Activated CD4-positive, alpha-beta T cell treated with anti-CD3 and anti-CD28 coated beads for 36 hours (primary cell): ENCODE measurements at regions not wholly inside any gene's neighbourhood (a gene's known extent, or its start where the extent isn't known, plus 50 kb on each side); places are given as distances from the start of the nearest gene placed in this dataset.
"Not testable (repeated sequence)": the region's sequence is repeated elsewhere in the genome, so short reads cannot be mapped to it uniquely, and the experiment has no call there.

Source experiments
- ATAC-seq: fragments of 200-7000 bp; cut with Tn5 transposase; one replicate; pipeline ENCODE4 v1.10.0; 2021; ENCODE audit warnings: mild to moderate bottlenecking, moderate library complexity
- CTCF ChIA-PET: fragments of 350-600 bp; sonication (Branson Sonifier 250); formaldehyde crosslinking; loops from one replicate; lab custom pipeline; 2021; ENCODE audit warnings: antibody characterized with exemption; lab: Charles Lee
- POLR2A ChIA-PET: fragments of 350-600 bp; sonication (Branson Sonifier 250); formaldehyde crosslinking; loops from one replicate; lab custom pipeline; 2021; ENCODE audit warnings: antibody characterized with exemption, inconsistent platforms; lab: Charles Lee
- DNase-seq: peaks from one replicate; pipeline ENCODE4 v3.0.0-alpha.2; 2020
- H3K27ac Mint-ChIP-seq: one replicate; pipeline ENCODE4 v1.8.0; 2021; ENCODE audit warnings: mixed read lengths
- H3K27me3 Mint-ChIP-seq: one replicate; pipeline ENCODE4 v1.8.0; 2021; ENCODE audit warnings: mixed read lengths
- H3K36me3 Mint-ChIP-seq: one replicate; pipeline ENCODE4 v1.8.0; 2021; ENCODE audit warnings: low read depth, mixed read lengths
- H3K4me1 Mint-ChIP-seq: one replicate; pipeline ENCODE4 v1.8.0; 2021; ENCODE audit warnings: mixed read lengths
- H3K4me3 Mint-ChIP-seq: one replicate; pipeline ENCODE4 v1.8.0; 2021; ENCODE audit warnings: mild to moderate bottlenecking, moderate library complexity, mixed read lengths
- H3K9me3 Mint-ChIP-seq: one replicate; pipeline ENCODE4 v1.8.0; 2021; ENCODE audit warnings: low read depth, mixed read lengths
- intact Hi-C, 2 experiments: fragments of 100-400 bp; cut with DNase I in 1 of 2; cut with micrococcal nuclease in 1 of 2; formaldehyde crosslinking; loops; one replicate each; pipeline versions ENCODE4 v1.14.2 to v1.15.1; 2022 to 2024; cut with DNase I, micrococcal nuclease

- intact Hi-C loops: no loop called here
- ChIA-PET CTCF (interaction anchor here (0.6 kb wide), 1 partner anchor 187 kb away, joined by 3 read pairs; no protein-coding TSS in a partner anchor), POLR2A (no interaction called here)
- Mint-ChIP-seq H3K27me3 (peaks cover 17% of the 10 kb centered on the region), H3K27ac (no peak overlapping the region), H3K9me3 (no peaks in the 10 kb centered on the region), H3K4me3 (no peak overlapping the region), H3K36me3 (no peaks in the 10 kb centered on the region), H3K4me1 (no peaks in the 10 kb centered on the region)
- ATAC-seq (no peak), DNase-seq (no peak)
Measured at GRCh38 chr20:51955756-51956155, 153.4 kb upstream of the SALL4 start.

GRCh38 chr20:51953731-51954340, 151.5 kb upstream of the SALL4 start:
- POLR2A ChIA-PET: no interaction called here
- H3K4me1 Mint-ChIP-seq: no peaks in the 10 kb centered on the region
- intact Hi-C loops: no loop called here
- no peaks in the 10 kb centered on the region for H3K9me3 Mint-ChIP-seq
- ATAC-seq: no peak
- H3K27me3 Mint-ChIP-seq: peaks cover 3% of the 10 kb centered on the region
- H3K27ac Mint-ChIP-seq: no peak overlapping the region
- no peak for DNase-seq
- CTCF ChIA-PET: interaction anchor here (1.3 kb wide), 1 partner anchor 12 kb away, joined by 6 read pairs; no protein-coding TSS in a partner anchor
- no peak overlapping the region for H3K4me3 Mint-ChIP-seq
- no peaks in the 10 kb centered on the region for H3K36me3 Mint-ChIP-seq

- CTCF ChIA-PET: no interaction called here
Measured at GRCh38 chr20:51950926-51951325, 148.6 kb upstream of the SALL4 start.

GRCh38 chr20:51946586-51946985, 144.3 kb upstream of the SALL4 start:
- H3K4me3 Mint-ChIP-seq: no peak overlapping the region
- H3K27me3 Mint-ChIP-seq: peaks cover 2% of the 10 kb centered on the region
- ChIA-PET POLR2A (interaction anchor here (0.6 kb wide), 1 partner anchor 31 kb away, joined by 3 read pairs; no protein-coding TSS in a partner anchor), CTCF (no interaction called here)
- DNase-seq (no peak), ATAC-seq (no peak)
- no peaks in the 10 kb centered on the region for H3K4me1 Mint-ChIP-seq
- intact Hi-C loops: no loop called here
- no peaks in the 10 kb centered on the region for H3K9me3 Mint-ChIP-seq
- H3K27ac Mint-ChIP-seq: no peak overlapping the region
- H3K36me3 Mint-ChIP-seq: no peaks in the 10 kb centered on the region

More at GRCh38 chr20:51950926-51951325, 148.6 kb upstream of the SALL4 start:
- DNase-seq (no peak), ATAC-seq (no peak)
- intact Hi-C loops: no loop called here
- Mint-ChIP-seq H3K36me3 (no peaks in the 10 kb centered on the region), H3K4me1 (no peaks in the 10 kb centered on the region), H3K27ac (no peak overlapping the region), H3K9me3 (no peaks in the 10 kb centered on the region), H3K27me3 (no peaks in the 10 kb centered on the region), H3K4me3 (no peak overlapping the region)
- POLR2A ChIA-PET: no interaction called here

- H3K4me1 Mint-ChIP-seq: no peaks in the 10 kb centered on the region
- ChIA-PET POLR2A (no interaction called here), CTCF (interaction anchor here (0.5 kb wide), 1 partner anchor 121 kb away, joined by 4 read pairs; no protein-coding TSS in a partner anchor)
- intact Hi-C loops: no loop called here
- DNase-seq (no peak), ATAC-seq (no peak)
- no peak overlapping the region for H3K4me3 Mint-ChIP-seq
- H3K36me3 Mint-ChIP-seq: no peaks in the 10 kb centered on the region
- peaks cover 2% of the 10 kb centered on the region for H3K27me3 Mint-ChIP-seq
- H3K27ac Mint-ChIP-seq: no peak overlapping the region
- H3K9me3 Mint-ChIP-seq: no peaks in the 10 kb centered on the region
Measured at GRCh38 chr20:51945881-51946280, 143.6 kb upstream of the SALL4 start.

- Mint-ChIP-seq H3K36me3 (no peaks in the 10 kb centered on the region), H3K4me1 (no peaks in the 10 kb centered on the region), H3K9me3 (no peaks in the 10 kb centered on the region), H3K27ac (no peak overlapping the region), H3K4me3 (no peak overlapping the region), H3K27me3 (peaks cover 2% of the 10 kb centered on the region)
- intact Hi-C loops: no loop called here
- ChIA-PET POLR2A (no interaction called here), CTCF (interaction anchor here (0.5 kb wide), 1 partner anchor 120 kb away, joined by 4 read pairs; no protein-coding TSS in a partner anchor)
- ATAC-seq: no peak
- no peak for DNase-seq
Measured at GRCh38 chr20:51945177-51945576, 142.9 kb upstream of the SALL4 start.

- peaks cover 2% of the 10 kb centered on the region for H3K27me3 Mint-ChIP-seq
- ChIA-PET POLR2A (interaction anchor here (0.7 kb wide), 1 partner anchor 1847 kb away, joined by 5 read pairs; no protein-coding TSS in a partner anchor), CTCF (no interaction called here)
- H3K4me1 Mint-ChIP-seq: no peaks in the 10 kb centered on the region
- ATAC-seq (no peak), DNase-seq (no peak)
- no peaks in the 10 kb centered on the region for H3K36me3 Mint-ChIP-seq
- H3K4me3 Mint-ChIP-seq: no peak overlapping the region
- intact Hi-C loops: no loop called here
- no peak overlapping the region for H3K27ac Mint-ChIP-seq
- H3K9me3 Mint-ChIP-seq: no peaks in the 10 kb centered on the region
Measured at GRCh38 chr20:51943761-51944160, 141.4 kb upstream of the SALL4 start.

- CTCF ChIA-PET, H3K27me3 Mint-ChIP-seq, ATAC-seq, H3K9me3 Mint-ChIP-seq, intact Hi-C loops, DNase-seq, H3K4me1 Mint-ChIP-seq, H3K36me3 Mint-ChIP-seq, H3K4me3 Mint-ChIP-seq, H3K27ac Mint-ChIP-seq: not testable (repeated sequence)
- POLR2A ChIA-PET: interaction anchor here (0.6 kb wide), 1 partner anchor 440 kb away, joined by 4 read pairs; no protein-coding TSS in a partner anchor
Measured at GRCh38 chr20:51943326-51943725, 141.0 kb upstream of the SALL4 start.

GRCh38 chr20:51941503-51941902, 139.2 kb upstream of the SALL4 start:
- H3K36me3 Mint-ChIP-seq: no peaks in the 10 kb centered on the region

GRCh38 chr20:51939259-51939585, 136.9 kb upstream of the SALL4 start:
- ATAC-seq (no peak), DNase-seq (no peak)
- intact Hi-C loops: no loop called here
- POLR2A ChIA-PET: no interaction called here
- H3K27me3 Mint-ChIP-seq: peaks cover 3% of the 10 kb centered on the region
- H3K4me3 Mint-ChIP-seq: no peak overlapping the region
- no peaks in the 10 kb centered on the region for H3K36me3 Mint-ChIP-seq
- CTCF ChIA-PET: no interaction called here
- no peaks in the 10 kb centered on the region for H3K4me1 Mint-ChIP-seq
- no peaks in the 10 kb centered on the region for H3K9me3 Mint-ChIP-seq
- H3K27ac Mint-ChIP-seq: no peak overlapping the region

More at GRCh38 chr20:51941503-51941902, 139.2 kb upstream of the SALL4 start:
- no peaks in the 10 kb centered on the region for H3K4me1 Mint-ChIP-seq
- intact Hi-C loops: no loop called here
- no peaks in the 10 kb centered on the region for H3K9me3 Mint-ChIP-seq
- CTCF ChIA-PET: no interaction called here
- no peak for DNase-seq
- H3K4me3 Mint-ChIP-seq: no peak overlapping the region
- ATAC-seq: no peak
- peaks cover 2% of the 10 kb centered on the region for H3K27me3 Mint-ChIP-seq
- POLR2A ChIA-PET: no interaction called here
- no peak overlapping the region for H3K27ac Mint-ChIP-seq

GRCh38 chr20:51938559-51939258, 136.4 kb upstream of the SALL4 start:
- no peak overlapping the region for H3K4me3 Mint-ChIP-seq
- H3K27ac Mint-ChIP-seq: no peak overlapping the region
- no peaks in the 10 kb centered on the region for H3K36me3 Mint-ChIP-seq
- DNase-seq (no peak), ATAC-seq (no peak)
- peaks cover 2% of the 10 kb centered on the region for H3K27me3 Mint-ChIP-seq
- no peaks in the 10 kb centered on the region for H3K4me1 Mint-ChIP-seq
- intact Hi-C loops: no loop called here
- CTCF ChIA-PET: no interaction called here
- no peaks in the 10 kb centered on the region for H3K9me3 Mint-ChIP-seq
- POLR2A ChIA-PET: no interaction called here

GRCh38 chr20:51937779-51938178, 135.5 kb upstream of the SALL4 start:
- no peak for DNase-seq
- H3K36me3 Mint-ChIP-seq: no peaks in the 10 kb centered on the region
- H3K27me3 Mint-ChIP-seq: peaks cover 2% of the 10 kb centered on the region
- CTCF ChIA-PET: interaction anchor here (0.6 kb wide), 1 partner anchor 956 kb away, joined by 3 read pairs; no protein-coding TSS in a partner anchor
- POLR2A ChIA-PET: no interaction called here
- H3K4me3 Mint-ChIP-seq: no peak overlapping the region
- H3K9me3 Mint-ChIP-seq: no peaks in the 10 kb centered on the region
- no peaks in the 10 kb centered on the region for H3K4me1 Mint-ChIP-seq
- intact Hi-C loops: no loop called here
- H3K27ac Mint-ChIP-seq: no peak overlapping the region
- ATAC-seq: no peak
